ENCODE measurements at regions not wholly inside any gene's neighbourhood (a gene's known extent, or its start where the extent isn't known, plus 50 kb on each side); places are given as distances from the start of the nearest gene placed in this dataset.

DNA sequence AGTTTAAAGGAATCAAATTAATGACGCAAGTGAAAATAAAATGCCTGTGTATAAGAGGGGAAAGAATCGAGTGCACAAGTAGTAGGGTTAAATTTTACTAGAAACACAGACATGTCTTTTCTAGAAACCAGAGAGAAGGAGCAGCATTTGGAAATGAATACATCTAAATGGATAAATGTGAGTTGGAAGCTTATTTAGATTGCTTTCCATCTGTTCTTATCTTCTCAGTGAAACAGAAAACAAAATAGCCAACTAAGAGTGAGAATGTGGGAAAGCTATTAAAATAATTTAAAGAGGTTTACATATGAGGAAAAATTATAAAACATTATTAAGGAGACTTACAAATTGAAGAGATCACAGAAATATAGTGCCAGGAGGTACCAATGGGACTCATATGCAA lies 1818.9 kb upstream of the FLRT2 start:
- no peak for TF ChIP-seq CTCF (conservative IDR thresholded peaks at IDR 0.05 in 1 of 2, IDR thresholded peaks at IDR 0.05 in 1 of 2; ENCODE audit: extremely low read depth in 1 of 2, insufficient read depth in 1 of 2, low read depth in 1 of 2, low read length in 2 of 2)
- no peak for TF ChIP-seq EZH2 (IDR thresholded peaks at IDR 0.05; ENCODE audit: borderline replicate concordance, low read length)

Measured in mammary epithelial cell (primary cell).